Pancreas (tissue), 10 donors: ENCODE measurements at regions not wholly inside any gene's neighbourhood (a gene's known extent, or its start where the extent isn't known, plus 50 kb on each side); places are given as distances from the start of the nearest gene placed in this dataset.

Experiments used
- ATAC-seq, 4 donors: fragments of 200-7000 bp; cut with Tn5 transposase; one replicate each; pipeline versions ENCODE4 v1.8.0 to v1.9.1; 2020; ENCODE audit warnings: mild to moderate bottlenecking in 4 of 4, moderate library complexity in 4 of 4
- DNase-seq, 6 donors: peaks; one replicate each; pipeline ENCODE4 v3.0.0-alpha.2; 2020
- FAIRE-seq: peaks from 2 replicates; lab custom pipeline; 2012; peaks lifted over from hg19 to GRCh38; lab: Jason Lieb, UNC
- H3K27ac ChIP-seq, 4 donors: fragments of 200-600 bp; sonication (generic); 1 replicate in 3 of 4; 2 replicates in 1 of 4; pipeline versions ENCODE4 v1.5.0 to v1.8.0; 2020
- H3K27me3 ChIP-seq, 4 donors: fragments of 200-600 bp; one replicate each; pipeline ENCODE4 v1.8.0; 2021
- H3K36me3 ChIP-seq, 3 donors: fragments of 200-600 bp; sonication (generic) in 1 of 3; one replicate each; pipeline versions ENCODE4 v1.5.0 to v1.8.0; 2020 to 2021
- H3K4me1 ChIP-seq, 3 donors: fragments of 200-600 bp; one replicate each; pipeline ENCODE4 v1.8.0; 2021
- H3K4me3 ChIP-seq, 4 donors: fragments of 200-600 bp; sonication (generic) in 2 of 4; one replicate each; pipeline versions ENCODE4 v1.5.0 to v1.8.0; 2020 to 2021
- H3K9me3 ChIP-seq, 4 donors: fragments of 200-600 bp; one replicate each; pipeline ENCODE4 v1.8.0; 2021
- CTCF ChIP-seq, 4 donors: fragments of 200-600 bp; sonication (generic) in 3 of 4; IDR thresholded peaks; one replicate each; pipeline versions ENCODE4 v1.5.0 to v1.8.0; 2021; ENCODE audit warnings: antibody characterized with exemption in 4 of 4
- WGBS, 2 donors: extraction: QIAGEN DNeasy Blood & Tissue Kit; methylation state at CpG; one replicate each; pipeline ENCODE4 v1.1.7; 2013; 5-methylcytosine and 5-hydroxymethylcytosine counted together
- intact Hi-C, 3 donors: fragments of 100-400 bp; cut with DNase I; formaldehyde crosslinking; loops; one replicate each; pipeline versions ENCODE4 v1.11.1 to v1.14.2; 2022
- donor health status: healthy with polysubstance abuse.
- donor health status: DM: no; HTN: no; CAD: no; lungs with moderate emphysema.
- donor health status: DM: no; HTN: no; CAD: no.
- donor health status: control.
- donor health status: control.
- donor health status: Bipolar disorder and iron deficiency.
- donor health status: DM: yes; HTN: yes; CAD: no.
- donor health status: DM: no; HTN: no; CAD: no.
- donor health status: DM: no; HTN: no; CAD: no.
- donor health status: DM: yes; HTN: yes; CAD: no.

- FAIRE-seq: no peak
- no peaks in the 10 kb centered on the region for H3K9me3 ChIP-seq
- no peaks in the 10 kb centered on the region for H3K27me3 ChIP-seq
- no peak for TF ChIP-seq CTCF (IDR thresholded peaks at IDR 0.05)
- H3K36me3 ChIP-seq: no peaks in the 10 kb centered on the region
- no peak overlapping the region for H3K27ac ChIP-seq
- H3K4me3 ChIP-seq: no peak overlapping the region
- ATAC-seq: no peak
- no peaks in the 10 kb centered on the region for H3K4me1 ChIP-seq
- DNase-seq: no peak
- WGBS, 2 donors: 50 to 61% methylated on average over 7 of the region's 7 CpGs
- intact Hi-C loops: no loop called here
Measured at GRCh38 chr5:159645179-159645846, 271.0 kb upstream of the ADRA1B start.

GRCh38 chr5:159650803-159651202 lies 265.5 kb upstream of the ADRA1B start:
- Histone ChIP-seq H3K9me3 (no peaks in the 10 kb centered on the region), H3K27me3 (no peaks in the 10 kb centered on the region), H3K36me3 (no peaks in the 10 kb centered on the region), H3K27ac (no peak overlapping the region), H3K4me1 (no peaks in the 10 kb centered on the region), H3K4me3 (no peak overlapping the region)
- WGBS, 2 donors: 62 to 63% methylated on average over 2 of the region's 2 CpGs
- intact Hi-C loops: no loop called here
- ATAC-seq: no peak
- no peak for TF ChIP-seq CTCF (IDR thresholded peaks at IDR 0.05)
- no peak for FAIRE-seq
- DNase-seq: no peak

- H3K36me3 ChIP-seq: no peaks in the 10 kb centered on the region
- no peak for DNase-seq
- H3K27me3 ChIP-seq: no peaks in the 10 kb centered on the region
- no peaks in the 10 kb centered on the region for H3K4me1 ChIP-seq
- ATAC-seq: no peak
- no peaks in the 10 kb centered on the region for H3K9me3 ChIP-seq
- H3K4me3 ChIP-seq: no peak overlapping the region
- no peak for FAIRE-seq
- H3K27ac ChIP-seq: no peak overlapping the region
- intact Hi-C loops: no loop called here
- WGBS, 2 donors: 46 to 53% methylated on average over 3 of the region's 3 CpGs
- TF ChIP-seq CTCF (IDR thresholded peaks at IDR 0.05): no peak
Measured at GRCh38 chr5:159655757-159656409, 260.4 kb upstream of the ADRA1B start.

- no peak for FAIRE-seq
- 54 to 55% methylated on average over 4 of the region's 4 CpGs for WGBS, 2 donors
- ATAC-seq: no peak
Measured at GRCh38 chr5:159657298-159657697, 259.0 kb upstream of the ADRA1B start.

More at GRCh38 chr5:159657298-159657697, 259.0 kb upstream of the ADRA1B start:
- no peak for TF ChIP-seq CTCF (IDR thresholded peaks at IDR 0.05)
- no peak overlapping the region for H3K27ac ChIP-seq
- H3K4me1 ChIP-seq: no peaks in the 10 kb centered on the region
- intact Hi-C loops: no loop called here
- DNase-seq: no peak
- H3K36me3 ChIP-seq: no peaks in the 10 kb centered on the region
- H3K4me3 ChIP-seq: no peak overlapping the region
- no peaks in the 10 kb centered on the region for H3K27me3 ChIP-seq
- H3K9me3 ChIP-seq: no peaks in the 10 kb centered on the region
